Hepatocyte (in vitro differentiated cells): ENCODE measurements at regions not wholly inside any gene's neighbourhood (a gene's known extent, or its start where the extent isn't known, plus 50 kb on each side); places are given as distances from the start of the nearest gene placed in this dataset.

Experiments
- DNase-seq: peaks from one replicate; pipeline ENCODE4 v3.0.0-alpha.2; 2016; ENCODE audit warnings: low spot score
- H2AFZ ChIP-seq: fragments of 200-600 bp; sonication (generic); 2 replicates; pipeline ENCODE4 v1.6.0; 2016; ENCODE audit warnings: antibody characterized with exemption, mild to moderate bottlenecking
- H3K27ac ChIP-seq: fragments of 200-600 bp; sonication (generic); 2 replicates; pipeline ENCODE4 v1.5.1; 2016; ENCODE audit warnings: mild to moderate bottlenecking
- H3K27me3 ChIP-seq: fragments of 200-600 bp; sonication (generic); 2 replicates; pipeline ENCODE4 v1.6.1; 2016
- H3K36me3 ChIP-seq: fragments of 200-600 bp; sonication (generic); replicated peaks from 2 replicates; pipeline ENCODE4 v1.5.1; 2016; ENCODE audit warnings: low read depth; ENCODE audit not compliant: insufficient read depth
- H3K4me1 ChIP-seq: fragments of 200-600 bp; sonication (generic); 2 replicates; pipeline ENCODE4 v1.5.1; 2016; ENCODE audit warnings: mild to moderate bottlenecking, moderate library complexity; ENCODE audit not compliant: insufficient read depth
- H3K4me2 ChIP-seq: fragments of 200-600 bp; sonication (generic); 2 replicates; pipeline ENCODE4 v1.6.0; 2016
- H3K4me3 ChIP-seq: fragments of 200-600 bp; sonication (generic); 2 replicates; pipeline ENCODE4 v1.5.1; 2016; ENCODE audit warnings: mild to moderate bottlenecking
- H3K79me2 ChIP-seq: fragments of 200-600 bp; sonication (generic); 2 replicates; pipeline ENCODE4 v1.6.0; 2017; ENCODE audit warnings: mild to moderate bottlenecking
- H3K9me2 ChIP-seq: fragments of 200-600 bp; sonication (generic); replicated peaks from 2 replicates; pipeline ENCODE4 v1.6.0; 2017; ENCODE audit warnings: mild to moderate bottlenecking; ENCODE audit not compliant: insufficient read depth
- H3K9me3 ChIP-seq: fragments of 200-600 bp; sonication (generic); 2 replicates; pipeline ENCODE4 v1.5.1; 2016; ENCODE audit warnings: low read depth, mild to moderate bottlenecking
- H4K20me1 ChIP-seq: fragments of 200-600 bp; sonication (generic); 2 replicates; pipeline ENCODE4 v1.6.0; 2016; ENCODE audit warnings: mild to moderate bottlenecking; ENCODE audit not compliant: insufficient read depth, poor library complexity, severe bottlenecking
- CTCF ChIP-seq: fragments of 200-600 bp; sonication (generic); IDR thresholded peaks from 2 replicates; pipeline ENCODE4 v1.5.1; 2016; ENCODE audit warnings: antibody characterized with exemption, mild to moderate bottlenecking; ENCODE audit not compliant: poor library complexity
- EZH2 ChIP-seq: fragments of 200-600 bp; sonication (generic); IDR thresholded peaks from 2 replicates; pipeline ENCODE4 v1.6.1; 2016; ENCODE audit warnings: antibody characterized with exemption, mild to moderate bottlenecking, borderline replicate concordance
- EZH2phosphoT487 ChIP-seq: fragments of 200-600 bp; sonication (generic); IDR thresholded peaks from one replicate; pipeline ENCODE4 v1.6.1; 2018; ENCODE audit warnings: antibody characterized with exemption, mild to moderate bottlenecking, low read depth, moderate library complexity; ENCODE audit not compliant: unreplicated experiment, severe bottlenecking
- WGBS: methylation state at CpG from one replicate; pipeline ENCODE4 v1.1.6; 2016; ENCODE audit warnings: low lambda C conversion rate; ENCODE audit errors: missing lambda C conversion rate; 5-methylcytosine and 5-hydroxymethylcytosine counted together

GRCh38 chr10:35803046-35803445, 160.9 kb upstream of the FZD8 start:
- WGBS: 73% methylated on average over 2 of the region's 2 CpGs
- Histone ChIP-seq H3K36me3 (no peaks in the 10 kb centered on the region), H2AFZ (no peak overlapping the region), H3K79me2 (no peaks in the 10 kb centered on the region), H3K4me3 (no peak overlapping the region), H3K4me1 (no peaks in the 10 kb centered on the region), H3K9me2 (no peaks in the 10 kb centered on the region), H4K20me1 (no peaks in the 10 kb centered on the region), H3K27ac (no peak overlapping the region), H3K4me2 (no peak overlapping the region), H3K27me3 (no peaks in the 10 kb centered on the region), H3K9me3 (no peaks in the 10 kb centered on the region)
- no peak for DNase-seq
- TF ChIP-seq CTCF (no peak), EZH2phosphoT487 (no peak), EZH2 (no peak)

- Histone ChIP-seq H3K4me2 (no peak overlapping the region), H3K79me2 (no peaks in the 10 kb centered on the region), H3K4me3 (no peak overlapping the region), H3K9me3 (no peaks in the 10 kb centered on the region), H3K9me2 (no peaks in the 10 kb centered on the region), H4K20me1 (no peaks in the 10 kb centered on the region), H3K36me3 (no peaks in the 10 kb centered on the region), H3K27me3 (no peaks in the 10 kb centered on the region), H3K4me1 (no peaks in the 10 kb centered on the region), H2AFZ (no peak overlapping the region), H3K27ac (no peak overlapping the region)
- no peak for TF ChIP-seq CTCF
- no peak for TF ChIP-seq EZH2
- TF ChIP-seq EZH2phosphoT487: no peak
- no peak for DNase-seq
- 89% methylated on average over 2 of the region's 2 CpGs for WGBS
Measured at GRCh38 chr10:35797187-35797586, 155.1 kb upstream of the FZD8 start.

GRCh38 chr10:35795131-35795824, 153.2 kb upstream of the FZD8 start:
- no peaks in the 10 kb centered on the region for H3K9me2 ChIP-seq
- H3K79me2 ChIP-seq: no peaks in the 10 kb centered on the region
- H3K36me3 ChIP-seq: no peaks in the 10 kb centered on the region
- H3K27me3 ChIP-seq: no peaks in the 10 kb centered on the region
- no peak overlapping the region for H3K4me2 ChIP-seq
- H2AFZ ChIP-seq: no peak overlapping the region
- H3K4me1 ChIP-seq: no peaks in the 10 kb centered on the region
- DNase-seq: no peak
- H3K9me3 ChIP-seq: no peaks in the 10 kb centered on the region
- H3K4me3 ChIP-seq: no peak overlapping the region
- no peaks in the 10 kb centered on the region for H4K20me1 ChIP-seq
- TF ChIP-seq CTCF (no peak), EZH2phosphoT487 (no peak), EZH2 (no peak)
- WGBS: 75% methylated on average over 13 of the region's 13 CpGs
- H3K27ac ChIP-seq: no peak overlapping the region
